HG02798 (cell line): ENCODE measurements at regions not wholly inside any gene's neighbourhood (a gene's known extent, or its start where the extent isn't known, plus 50 kb on each side); places are given as distances from the start of the nearest gene placed in this dataset.

Source experiments
- ATAC-seq: cut with Tn5 transposase; IDR thresholded peaks from one replicate; pipeline ENCODE4 v1.9.1; 2021; ENCODE audit warnings: mild to moderate bottlenecking; ENCODE audit not compliant: unreplicated experiment, poor library complexity

GRCh38 chr9:105828171-105828570 is 133.8 kb downstream of the TMEM38B start:
- no peak for ATAC-seq

GRCh38 chr9:105828596-105829213 is 134.4 kb downstream of the TMEM38B start:
- ATAC-seq: no peak

- ATAC-seq: no peak
Observed at GRCh38 chr9:105830461-105830860, 136.1 kb downstream of the TMEM38B start.

- no peak for ATAC-seq
Observed at GRCh38 chr9:105832096-105832710, 137.9 kb downstream of the TMEM38B start.

GRCh38 chr9:105833271-105833975 is 139.1 kb downstream of the TMEM38B start:
- no peak for ATAC-seq

GRCh38 chr9:105834404-105834803 is 140.1 kb downstream of the TMEM38B start:
- ATAC-seq: no peak

- ATAC-seq: no peak
Observed at GRCh38 chr9:105835721-105836120, 141.4 kb downstream of the TMEM38B start.

GRCh38 chr9:105836936-105837660 is 142.8 kb downstream of the TMEM38B start:
- ATAC-seq: no peak

GRCh38 chr9:105841562-105841961 is 147.2 kb downstream of the TMEM38B start:
- ATAC-seq: no peak

GRCh38 chr9:105842023-105842644 is 147.8 kb downstream of the TMEM38B start:
- no peak for ATAC-seq

GRCh38 chr9:105846825-105847224 is 152.5 kb downstream of the TMEM38B start:
- no peak for ATAC-seq

GRCh38 chr9:105850852-105851500 is 156.6 kb downstream of the TMEM38B start:
- no peak for ATAC-seq

- ATAC-seq: no peak
Observed at GRCh38 chr9:105854026-105854782, 159.9 kb downstream of the TMEM38B start.

- ATAC-seq: no peak
Observed at GRCh38 chr9:105854783-105855724, 160.7 kb downstream of the TMEM38B start.

GRCh38 chr9:105855987-105856386 is 161.6 kb downstream of the TMEM38B start:
- ATAC-seq: no peak

- ATAC-seq: no peak
Observed at GRCh38 chr9:105858006-105858690, 163.8 kb downstream of the TMEM38B start.

GRCh38 chr9:105858877-105859276 is 164.5 kb downstream of the TMEM38B start:
- no peak for ATAC-seq
